ENCODE measurements at regions not wholly inside any gene's neighbourhood (a gene's known extent, or its start where the extent isn't known, plus 50 kb on each side); places are given as distances from the start of the nearest gene placed in this dataset.

GRCh38 chr7:68576366-68576765 is 1021.9 kb upstream of the AUTS2 start:
- H3K27me3 ChIP-seq (ENCODE audit: insufficient read depth, low read depth), result no peaks in the 10 kb centered on the region
- H2AFZ ChIP-seq (ENCODE audit: low read depth), result no peak overlapping the region
- no peaks in the 10 kb centered on the region for H3K36me3 ChIP-seq (ENCODE audit: insufficient read depth)
- H3K79me2 ChIP-seq (ENCODE audit: insufficient read depth, low read depth), result no peaks in the 10 kb centered on the region
- H3K4me2 ChIP-seq, result no peak overlapping the region
- no peaks in the 10 kb centered on the region for H3K4me1 ChIP-seq (ENCODE audit: low read depth, poor library complexity, severe bottlenecking)
- no peak overlapping the region for H3K27ac ChIP-seq
- H3K4me3 ChIP-seq (IDR thresholded peaks at IDR 0.05; ENCODE audit: insufficient read depth, low read depth, low read length), result no peak overlapping the region
- no peaks in the 10 kb centered on the region for H4K20me1 ChIP-seq (ENCODE audit: insufficient read depth)
- H3K9ac ChIP-seq, result no peak overlapping the region
- no peak for TF ChIP-seq CTCF (conservative IDR thresholded peaks at IDR 0.05; ENCODE audit: low read depth, low read length)

GRCh38 chr7:68581417-68581816 is 1016.9 kb upstream of the AUTS2 start:
- Histone ChIP-seq H4K20me1 (ENCODE audit: insufficient read depth) (no peaks in the 10 kb centered on the region), H3K4me1 (ENCODE audit: low read depth, poor library complexity, severe bottlenecking) (no peaks in the 10 kb centered on the region), H3K36me3 (ENCODE audit: insufficient read depth) (no peaks in the 10 kb centered on the region), H3K4me3 (IDR thresholded peaks at IDR 0.05; ENCODE audit: insufficient read depth, low read depth, low read length) (no peak overlapping the region), H2AFZ (ENCODE audit: low read depth) (no peak overlapping the region), H3K9ac (no peak overlapping the region), H3K27me3 (ENCODE audit: insufficient read depth, low read depth) (no peaks in the 10 kb centered on the region), H3K4me2 (no peak overlapping the region), H3K79me2 (ENCODE audit: insufficient read depth, low read depth) (no peaks in the 10 kb centered on the region), H3K27ac (no peak overlapping the region)
- no peak for TF ChIP-seq CTCF (conservative IDR thresholded peaks at IDR 0.05; ENCODE audit: low read depth, low read length)

- no peaks in the 10 kb centered on the region for H3K36me3 ChIP-seq (ENCODE audit: insufficient read depth)
- no peaks in the 10 kb centered on the region for H3K79me2 ChIP-seq (ENCODE audit: insufficient read depth, low read depth)
- no peak overlapping the region for H3K9ac ChIP-seq
- H3K4me1 ChIP-seq (ENCODE audit: low read depth, poor library complexity, severe bottlenecking), result no peaks in the 10 kb centered on the region
- no peak overlapping the region for H3K4me3 ChIP-seq (IDR thresholded peaks at IDR 0.05; ENCODE audit: insufficient read depth, low read depth, low read length)
- no peaks in the 10 kb centered on the region for H3K27me3 ChIP-seq (ENCODE audit: insufficient read depth, low read depth)
- no peak for TF ChIP-seq CTCF (conservative IDR thresholded peaks at IDR 0.05; ENCODE audit: low read depth, low read length)
- no peak overlapping the region for H3K27ac ChIP-seq
- no peaks in the 10 kb centered on the region for H4K20me1 ChIP-seq (ENCODE audit: insufficient read depth)
- no peak overlapping the region for H2AFZ ChIP-seq (ENCODE audit: low read depth)
- H3K4me2 ChIP-seq, result no peak overlapping the region
Measured at GRCh38 chr7:68587599-68587998, 1010.7 kb upstream of the AUTS2 start.

GRCh38 chr7:68601826-68602225 is 996.4 kb upstream of the AUTS2 start:
- Histone ChIP-seq H3K36me3 (ENCODE audit: insufficient read depth) (no peaks in the 10 kb centered on the region), H3K79me2 (ENCODE audit: insufficient read depth, low read depth) (no peaks in the 10 kb centered on the region), H3K27me3 (ENCODE audit: insufficient read depth, low read depth) (no peaks in the 10 kb centered on the region), H3K4me3 (IDR thresholded peaks at IDR 0.05; ENCODE audit: insufficient read depth, low read depth, low read length) (no peak overlapping the region), H3K4me2 (no peak overlapping the region), H2AFZ (ENCODE audit: low read depth) (no peak overlapping the region), H3K9ac (no peak overlapping the region), H4K20me1 (ENCODE audit: insufficient read depth) (no peaks in the 10 kb centered on the region), H3K27ac (no peak overlapping the region), H3K4me1 (ENCODE audit: low read depth, poor library complexity, severe bottlenecking) (no peaks in the 10 kb centered on the region)
- TF ChIP-seq CTCF (conservative IDR thresholded peaks at IDR 0.05; ENCODE audit: low read depth, low read length), result no peak

GRCh38 chr7:68604541-68604940 is 993.7 kb upstream of the AUTS2 start:
- H3K27ac ChIP-seq, result no peak overlapping the region
- no peaks in the 10 kb centered on the region for H3K79me2 ChIP-seq (ENCODE audit: insufficient read depth, low read depth)
- TF ChIP-seq CTCF (conservative IDR thresholded peaks at IDR 0.05; ENCODE audit: low read depth, low read length), result no peak
- no peak overlapping the region for H2AFZ ChIP-seq (ENCODE audit: low read depth)
- H3K36me3 ChIP-seq (ENCODE audit: insufficient read depth), result no peaks in the 10 kb centered on the region
- H3K4me1 ChIP-seq (ENCODE audit: low read depth, poor library complexity, severe bottlenecking), result no peaks in the 10 kb centered on the region
- H3K9ac ChIP-seq, result no peak overlapping the region
- H3K4me2 ChIP-seq, result no peak overlapping the region
- H3K27me3 ChIP-seq (ENCODE audit: insufficient read depth, low read depth), result no peaks in the 10 kb centered on the region
- H3K4me3 ChIP-seq (IDR thresholded peaks at IDR 0.05; ENCODE audit: insufficient read depth, low read depth, low read length), result no peak overlapping the region
- no peaks in the 10 kb centered on the region for H4K20me1 ChIP-seq (ENCODE audit: insufficient read depth)
